H9 (cell line): ENCODE measurements at regions not wholly inside any gene's neighbourhood (a gene's known extent, or its start where the extent isn't known, plus 50 kb on each side); places are given as distances from the start of the nearest gene placed in this dataset.

Source experiments
- DNase-seq: peaks from one replicate; pipeline ENCODE4 v3.0.0-alpha.2; 2017
- H2AFZ ChIP-seq: one replicate; pipeline ENCODE4 v1.6.1; 2013; ENCODE audit warnings: mild to moderate bottlenecking, low read length, control low read depth, moderate library complexity
- H2AK5ac ChIP-seq: 2 replicates; pipeline ENCODE4 v1.6.1; 2013; ENCODE audit warnings: low read length, control low read depth, mixed read lengths; ENCODE audit not compliant: insufficient read length
- H2BK120ac ChIP-seq: one replicate; pipeline ENCODE4 v1.6.1; 2013; ENCODE audit warnings: low read depth, mild to moderate bottlenecking, low read length, control low read depth, inconsistent platforms; ENCODE audit not compliant: poor library complexity, severe bottlenecking
- H2BK12ac ChIP-seq: 2 replicates; pipeline ENCODE4 v1.6.1; 2013; ENCODE audit warnings: low read length, control low read depth, mixed read lengths, low read depth; ENCODE audit not compliant: insufficient read length
- H2BK15ac ChIP-seq: 2 replicates; pipeline ENCODE4 v1.6.1; 2013; ENCODE audit warnings: low read depth, low read length, control low read depth
- H2BK20ac ChIP-seq: one replicate; pipeline ENCODE4 v1.6.1; 2013; ENCODE audit warnings: low read depth, mild to moderate bottlenecking, low read length, control low read depth, inconsistent platforms; ENCODE audit not compliant: poor library complexity, severe bottlenecking
- H2BK5ac ChIP-seq: 2 replicates; pipeline ENCODE4 v1.6.1; 2013; ENCODE audit warnings: low read length, control low read depth, mixed read lengths; ENCODE audit not compliant: insufficient read length
- H3K14ac ChIP-seq: 2 replicates; pipeline ENCODE4 v1.6.1; 2013; ENCODE audit warnings: low read length, control low read depth; ENCODE audit not compliant: insufficient read depth
- H3K18ac ChIP-seq: 2 replicates; pipeline ENCODE4 v1.6.1; 2013; ENCODE audit warnings: low read depth, mild to moderate bottlenecking, mixed read lengths, low read length, control low read depth; ENCODE audit not compliant: insufficient read length
- H3K23ac ChIP-seq: 2 replicates; pipeline ENCODE4 v1.6.1; 2013; ENCODE audit warnings: low read length, control low read depth, mixed read lengths, low read depth; ENCODE audit not compliant: insufficient read length
- H3K23me2 ChIP-seq: 2 replicates; pipeline ENCODE4 v1.6.1; 2013; ENCODE audit warnings: low read depth, mild to moderate bottlenecking, mixed read lengths, low read length, control low read depth; ENCODE audit not compliant: insufficient read length, poor library complexity, severe bottlenecking
- H3K27ac ChIP-seq: 2 replicates; pipeline ENCODE4 v1.5.1; 2013; ENCODE audit warnings: low read length, control low read depth, mixed read lengths, low read depth; ENCODE audit not compliant: insufficient read length
- H3K27me3 ChIP-seq: 2 replicates; pipeline ENCODE4 v1.6.1; 2013; ENCODE audit warnings: low read length, control low read depth, inconsistent platforms; ENCODE audit not compliant: insufficient read depth
- H3K4ac ChIP-seq: 2 replicates; pipeline ENCODE4 v1.6.1; 2013; ENCODE audit warnings: low read depth, mild to moderate bottlenecking, control low read depth, inconsistent platforms, low read length, moderate library complexity
- H3K4me1 ChIP-seq: 2 replicates; pipeline ENCODE4 v1.6.1; 2013; ENCODE audit warnings: low read length, control low read depth, inconsistent platforms; ENCODE audit not compliant: insufficient read depth
- H3K4me2 ChIP-seq: 2 replicates; pipeline ENCODE4 v1.6.1; 2013; ENCODE audit warnings: low read length, control low read depth, mixed read lengths; ENCODE audit not compliant: insufficient read length, insufficient read depth
- H3K56ac ChIP-seq: 2 replicates; pipeline ENCODE4 v1.6.1; 2013; ENCODE audit warnings: low read depth, mild to moderate bottlenecking, mixed read lengths, low read length, control low read depth; ENCODE audit not compliant: insufficient read length
- H3K79me1 ChIP-seq: 2 replicates; pipeline ENCODE4 v1.6.1; 2013; ENCODE audit warnings: low read depth, mild to moderate bottlenecking, moderate library complexity, low read length, control low read depth, inconsistent platforms; ENCODE audit not compliant: insufficient read depth, poor library complexity, severe bottlenecking
- H3K79me2 ChIP-seq: 2 replicates; pipeline ENCODE4 v1.6.1; 2013; ENCODE audit warnings: low read length, control low read depth, inconsistent platforms; ENCODE audit not compliant: insufficient read depth
- H3K9ac ChIP-seq: 2 replicates; pipeline ENCODE4 v1.6.1; 2013; ENCODE audit warnings: low read length, control low read depth, mixed read lengths; ENCODE audit not compliant: insufficient read length; ENCODE audit errors: extremely low read depth
- H3K9me3 ChIP-seq: one replicate; pipeline ENCODE4 v1.6.1; 2013; ENCODE audit warnings: low read depth, low read length, inconsistent platforms; ENCODE audit not compliant: control insufficient read depth
- H3T11ph ChIP-seq: one replicate; pipeline ENCODE4 v1.6.1; 2013; ENCODE audit warnings: mild to moderate bottlenecking, low read length, control low read depth, inconsistent platforms
- H4K20me1 ChIP-seq: one replicate; pipeline ENCODE4 v1.6.1; 2013; ENCODE audit not compliant: control insufficient read depth, insufficient read length, insufficient read depth
- H4K5ac ChIP-seq: 2 replicates; pipeline ENCODE4 v1.6.1; 2013; ENCODE audit warnings: low read depth, mild to moderate bottlenecking, mixed read lengths, low read length, control low read depth; ENCODE audit not compliant: insufficient read length
- H4K8ac ChIP-seq: replicated peaks from 2 replicates; pipeline ENCODE4 v1.6.1; 2013; ENCODE audit warnings: low read length, control low read depth, mixed read lengths, low read depth; ENCODE audit not compliant: insufficient read length
- H4K91ac ChIP-seq: 2 replicates; pipeline ENCODE4 v1.6.1; 2013; ENCODE audit warnings: low read depth, mild to moderate bottlenecking, moderate library complexity, mixed read lengths, low read length, control low read depth; ENCODE audit not compliant: insufficient read length
- H3K27ac Mint-ChIP-seq, 3 experiments: 2 replicates in 2 of 3; 3 replicates in 1 of 3; pipeline ENCODE4 v1.8.0; 2020 to 2021; ENCODE audit warnings: mixed read lengths in 3 of 3, mild to moderate bottlenecking in 1 of 3, moderate library complexity in 1 of 3
- H3K27me3 Mint-ChIP-seq: 2 replicates; pipeline ENCODE4 v1.8.0; 2021; ENCODE audit warnings: low read depth, mild to moderate bottlenecking, moderate library complexity, mixed read lengths
- H3K36me3 Mint-ChIP-seq, 3 experiments: 2 replicates in 2 of 3; 3 replicates in 1 of 3; pipeline ENCODE4 v1.8.0; 2020 to 2021; ENCODE audit warnings: low read depth in 3 of 3, mixed read lengths in 3 of 3; ENCODE audit not compliant: insufficient read depth in 1 of 3
- H3K4me1 Mint-ChIP-seq, 2 experiments: 2 replicates each; pipeline ENCODE4 v1.8.0; 2020; ENCODE audit warnings: mixed read lengths in 2 of 2
- H3K4me3 Mint-ChIP-seq, 2 experiments: 2 replicates in 1 of 2; 3 replicates in 1 of 2; pipeline ENCODE4 v1.8.0; 2020 to 2021; ENCODE audit warnings: mild to moderate bottlenecking in 2 of 2, mixed read lengths in 2 of 2, moderate library complexity in 1 of 2
- H3K9me3 Mint-ChIP-seq, 2 experiments: 2 replicates in 1 of 2; 3 replicates in 1 of 2; pipeline ENCODE4 v1.8.0; 2020; ENCODE audit warnings: mild to moderate bottlenecking in 2 of 2, mixed read lengths in 2 of 2, moderate library complexity in 1 of 2
- CTCF ChIP-seq: fragments of 200-600 bp; sonication (generic); conservative IDR thresholded peaks from 3 replicates; pipeline ENCODE4 v1.8.0; 2021; ENCODE audit warnings: antibody characterized with exemption, mild to moderate bottlenecking
- WGBS: extraction: QIAGEN DNeasy Blood & Tissue Kit; methylation state at CpG from one replicate; pipeline ENCODE4 v1.1.7; 2013; ENCODE audit warnings: missing lambda C conversion rate, low lambda C conversion rate, mixed read lengths; ENCODE audit not compliant: insufficient read length; ENCODE audit errors: extremely low coverage; 5-methylcytosine and 5-hydroxymethylcytosine counted together

- H3K18ac ChIP-seq, result no peak overlapping the region
- TF ChIP-seq CTCF, result no peak
- H4K5ac ChIP-seq, result no peak overlapping the region
- peaks cover 5% of the 10 kb centered on the region; the same call in 1 of the 2 replicates for H3K4me1 ChIP-seq
- no peaks in the 10 kb centered on the region for H3K79me2 ChIP-seq
- H4K91ac ChIP-seq, result no peak overlapping the region
- H3K4me2 ChIP-seq, result no peak overlapping the region
- Mint-ChIP-seq H3K4me3 (no peak overlapping the region), H3K9me3 (peaks cover 0 to 13% of the 10 kb centered on the region in 2 experiments; a peak in 2 of 5 replicates), H3K27ac (no peak overlapping the region), H3K4me1 (peaks cover 26 to 44% of the 10 kb centered on the region in 2 experiments), H3K36me3 (peaks cover 0 to 6% (median 6%) of the 10 kb centered on the region in 3 experiments; a peak in 3 of 7 replicates), H3K27me3 (peaks cover 55% of the 10 kb centered on the region)
- H3K9ac ChIP-seq, result no peak overlapping the region
- H2AK5ac ChIP-seq, result no peak overlapping the region
- H2BK120ac ChIP-seq, result no peak overlapping the region
- H3K4ac ChIP-seq, result no peak overlapping the region
- H3K23me2 ChIP-seq, result no peaks in the 10 kb centered on the region
- H3K79me1 ChIP-seq, result no peaks in the 10 kb centered on the region
- no peak overlapping the region for H3K23ac ChIP-seq
- no peak overlapping the region for H2BK5ac ChIP-seq
- no peak overlapping the region for H3K27ac ChIP-seq
- H2BK12ac ChIP-seq, result no peak overlapping the region
- H2BK15ac ChIP-seq, result no peak overlapping the region
- no peak overlapping the region for H3T11ph ChIP-seq
- no CpG with 5 or more reads among the region's 10 CpGs for WGBS
- no peak overlapping the region for H2BK20ac ChIP-seq
- H4K8ac ChIP-seq, result no peak overlapping the region
- no peaks in the 10 kb centered on the region for H4K20me1 ChIP-seq
- H3K9me3 ChIP-seq, result no peaks in the 10 kb centered on the region
- H2AFZ ChIP-seq, result no peak overlapping the region
- H3K14ac ChIP-seq, result no peak overlapping the region
- DNase-seq, result no peak
- H3K27me3 ChIP-seq, result no peaks in the 10 kb centered on the region; the same call in 1 of the 2 replicates
- no peak overlapping the region for H3K56ac ChIP-seq
These were observed 70.2 kb downstream of the ADRA2C start for GRCh38 chr4:3836406-3836755.
